ENCODE measurements at regions not wholly inside any gene's neighbourhood (a gene's known extent, or its start where the extent isn't known, plus 50 kb on each side); places are given as distances from the start of the nearest gene placed in this dataset.

GRCh38 chrX:151082077-151082948 lies 94.1 kb upstream of the GPR50 start:
- TF ChIP-seq, protein P1, sequence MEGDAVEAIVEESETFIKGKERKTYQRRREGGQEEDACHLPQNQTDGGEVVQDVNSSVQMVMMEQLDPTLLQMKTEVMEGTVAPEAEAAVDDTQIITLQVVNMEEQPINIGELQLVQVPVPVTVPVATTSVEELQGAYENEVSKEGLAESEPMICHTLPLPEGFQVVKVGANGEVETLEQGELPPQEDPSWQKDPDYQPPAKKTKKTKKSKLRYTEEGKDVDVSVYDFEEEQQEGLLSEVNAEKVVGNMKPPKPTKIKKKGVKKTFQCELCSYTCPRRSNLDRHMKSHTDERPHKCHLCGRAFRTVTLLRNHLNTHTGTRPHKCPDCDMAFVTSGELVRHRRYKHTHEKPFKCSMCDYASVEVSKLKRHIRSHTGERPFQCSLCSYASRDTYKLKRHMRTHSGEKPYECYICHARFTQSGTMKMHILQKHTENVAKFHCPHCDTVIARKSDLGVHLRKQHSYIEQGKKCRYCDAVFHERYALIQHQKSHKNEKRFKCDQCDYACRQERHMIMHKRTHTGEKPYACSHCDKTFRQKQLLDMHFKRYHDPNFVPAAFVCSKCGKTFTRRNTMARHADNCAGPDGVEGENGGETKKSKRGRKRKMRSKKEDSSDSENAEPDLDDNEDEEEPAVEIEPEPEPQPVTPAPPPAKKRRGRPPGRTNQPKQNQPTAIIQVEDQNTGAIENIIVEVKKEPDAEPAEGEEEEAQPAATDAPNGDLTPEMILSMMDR (IDR thresholded peaks at IDR 0.05; ENCODE audit: borderline replicate concordance, extremely low read depth, insufficient read depth), result peak; percentile 93
- peak; percentile 73 to 82 (median 76) for DNase-seq
- Histone ChIP-seq H3K9ac (ENCODE audit: low read length in 3 of 3) (no peak overlapping the region), H3K27ac (ENCODE audit: low read depth in 2 of 2, low read length in 2 of 2) (no peak overlapping the region), H3K4me1 (ENCODE audit: control insufficient read depth in 2 of 3, insufficient read depth in 2 of 3, low read depth in 1 of 3, low read length in 3 of 3) (no peaks in the 10 kb centered on the region), H3K9me3 (ENCODE audit: control insufficient read depth in 2 of 3, insufficient read depth in 1 of 3, low read length in 3 of 3) (no peaks in the 10 kb centered on the region), H3K4me3 (ENCODE audit: low read length in 3 of 3) (peak overlapping the region in 1 of 3 donors; percentile 32), H3K36me3 (ENCODE audit: control insufficient read depth in 2 of 3, insufficient read depth in 3 of 3, low read length in 3 of 3) (no peaks in the 10 kb centered on the region), H3K27me3 (ENCODE audit: control insufficient read depth, insufficient read depth, low read length) (peaks cover 4% of the 10 kb centered on the region)
- intact Hi-C loops (cut with DNase I), result loop anchor here (5.0 kb wide), 1 partner anchor 310 kb away; no protein-coding TSS in a partner anchor
- FAIRE-seq, result peak; percentile 11

- intact Hi-C loops (cut with DNase I), result loop anchor here (5.0 kb wide), 1 partner anchor 312 kb away; no protein-coding TSS in a partner anchor
- TF ChIP-seq, protein P1 (IDR thresholded peaks at IDR 0.05; ENCODE audit: borderline replicate concordance, extremely low read depth, insufficient read depth), result no peak
- Histone ChIP-seq H3K4me3 (ENCODE audit: low read length in 3 of 3) (no peak overlapping the region), H3K27me3 (ENCODE audit: control insufficient read depth, insufficient read depth, low read length) (peaks cover 4% of the 10 kb centered on the region), H3K9me3 (ENCODE audit: control insufficient read depth in 2 of 3, insufficient read depth in 1 of 3, low read length in 3 of 3) (no peaks in the 10 kb centered on the region), H3K9ac (ENCODE audit: low read length in 3 of 3) (no peak overlapping the region), H3K4me1 (ENCODE audit: control insufficient read depth in 2 of 3, insufficient read depth in 2 of 3, low read depth in 1 of 3, low read length in 3 of 3) (no peaks in the 10 kb centered on the region), H3K27ac (ENCODE audit: low read depth in 2 of 2, low read length in 2 of 2) (no peak overlapping the region), H3K36me3 (ENCODE audit: control insufficient read depth in 2 of 3, insufficient read depth in 3 of 3, low read length in 3 of 3) (no peaks in the 10 kb centered on the region)
- no peak for DNase-seq
- no peak for FAIRE-seq
Measured at GRCh38 chrX:151084454-151084853, 91.9 kb upstream of the GPR50 start.

DNA sequence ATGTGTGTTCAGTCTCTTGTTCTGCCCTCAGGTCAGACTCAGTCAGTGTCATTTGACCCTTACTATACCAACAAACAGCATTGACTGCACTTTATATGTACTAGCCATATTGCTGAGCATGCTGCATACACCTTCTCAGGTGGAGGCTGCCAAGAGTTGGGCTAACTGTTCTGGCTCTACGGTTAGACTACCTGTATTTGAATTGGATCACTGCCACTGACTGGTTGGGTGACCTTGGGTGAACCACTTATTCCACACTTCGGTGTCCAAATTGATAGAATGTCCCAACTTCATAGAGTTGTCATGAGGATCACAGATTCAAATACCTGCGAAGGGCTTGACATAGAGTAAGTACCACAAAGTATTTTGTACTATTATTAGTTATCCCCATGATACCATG lies 91.2 kb upstream of the GPR50 start:
- FAIRE-seq (peak; percentile 29), DNase-seq (no peak)
- H3K36me3 ChIP-seq (ENCODE audit: control insufficient read depth in 2 of 3, insufficient read depth in 3 of 3, low read length in 3 of 3), result no peaks in the 10 kb centered on the region
- no peak overlapping the region for H3K4me3 ChIP-seq (ENCODE audit: low read length in 3 of 3)
- no peak overlapping the region for H3K9ac ChIP-seq (ENCODE audit: low read length in 3 of 3)
- no peaks in the 10 kb centered on the region for H3K9me3 ChIP-seq (ENCODE audit: control insufficient read depth in 2 of 3, insufficient read depth in 1 of 3, low read length in 3 of 3)
- intact Hi-C loops (cut with DNase I), result no loop called here
- H3K27me3 ChIP-seq (ENCODE audit: control insufficient read depth, insufficient read depth, low read length), result peaks cover 4% of the 10 kb centered on the region
- H3K4me1 ChIP-seq (ENCODE audit: control insufficient read depth in 2 of 3, insufficient read depth in 2 of 3, low read depth in 1 of 3, low read length in 3 of 3), result no peaks in the 10 kb centered on the region
- TF ChIP-seq, protein P1 (IDR thresholded peaks at IDR 0.05; ENCODE audit: borderline replicate concordance, extremely low read depth, insufficient read depth), result no peak
- no peak overlapping the region for H3K27ac ChIP-seq (ENCODE audit: low read depth in 2 of 2, low read length in 2 of 2)

Data from kidney (tissue), 13 donors.